Hippocampal formation (tissue), 2 donors: ENCODE measurements at regions not wholly inside any gene's neighbourhood (a gene's known extent, or its start where the extent isn't known, plus 50 kb on each side); places are given as distances from the start of the nearest gene placed in this dataset.

Experiments used
- DNase-seq, 2 donors: peaks; one replicate each; lab custom pipeline; 2025; lab: John Stamatoyannopoulos, UW

DNA sequence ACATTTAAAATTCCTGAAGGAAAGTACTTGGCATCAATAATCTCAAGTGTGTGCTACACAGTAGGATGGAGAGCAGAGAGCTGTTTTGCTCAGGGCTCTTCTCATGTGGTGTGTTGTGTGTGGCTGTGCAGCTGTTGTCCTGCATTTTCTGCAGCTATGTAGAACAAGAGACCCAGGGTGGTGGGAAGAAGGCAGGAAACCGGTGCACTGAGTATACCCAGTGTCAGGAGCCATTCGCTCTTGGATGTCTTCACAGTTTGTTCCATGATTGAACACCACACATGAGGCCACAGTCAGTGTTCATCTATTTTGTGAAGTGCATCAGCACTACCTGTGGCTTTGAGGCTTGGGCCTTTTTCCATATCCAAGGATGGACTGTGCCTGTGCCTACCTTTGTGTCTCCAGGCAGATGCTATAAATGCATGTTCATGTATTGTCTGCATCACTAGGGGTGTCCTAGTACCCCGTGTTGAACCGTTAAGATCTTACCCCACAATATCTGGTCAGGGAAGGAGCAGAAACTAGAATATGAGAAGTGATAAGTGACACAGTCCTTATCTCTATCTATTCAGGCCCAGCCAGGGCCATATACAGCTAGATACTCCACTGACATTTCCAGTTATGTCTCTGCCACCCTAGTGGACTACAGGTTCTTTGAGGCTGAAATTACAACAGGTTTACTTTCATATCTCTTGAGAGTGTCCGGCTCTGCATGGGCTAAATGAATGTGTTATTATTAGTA is 194.3 kb downstream of the NR2F2 start:
- no peak for DNase-seq

DNA sequence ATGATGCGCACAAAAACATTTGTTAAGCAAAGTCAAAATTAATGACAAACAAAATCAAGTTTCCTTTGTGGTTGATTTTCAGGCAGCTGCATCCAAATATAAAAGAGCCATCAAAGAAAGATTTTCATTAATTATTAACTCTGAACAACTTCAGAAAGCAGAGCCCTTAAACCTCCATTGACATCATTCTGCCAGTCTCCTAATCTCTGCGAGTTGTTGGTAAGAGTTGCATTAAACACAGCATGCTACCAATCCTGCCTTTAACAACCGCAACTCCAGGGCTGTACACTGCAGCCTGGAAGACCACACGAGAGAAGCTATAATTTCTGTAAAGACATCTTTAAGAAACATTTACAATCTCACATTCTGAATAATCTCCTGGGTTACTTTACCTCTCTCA is 204.6 kb downstream of the NR2F2 start:
- DNase-seq: no peak

DNA sequence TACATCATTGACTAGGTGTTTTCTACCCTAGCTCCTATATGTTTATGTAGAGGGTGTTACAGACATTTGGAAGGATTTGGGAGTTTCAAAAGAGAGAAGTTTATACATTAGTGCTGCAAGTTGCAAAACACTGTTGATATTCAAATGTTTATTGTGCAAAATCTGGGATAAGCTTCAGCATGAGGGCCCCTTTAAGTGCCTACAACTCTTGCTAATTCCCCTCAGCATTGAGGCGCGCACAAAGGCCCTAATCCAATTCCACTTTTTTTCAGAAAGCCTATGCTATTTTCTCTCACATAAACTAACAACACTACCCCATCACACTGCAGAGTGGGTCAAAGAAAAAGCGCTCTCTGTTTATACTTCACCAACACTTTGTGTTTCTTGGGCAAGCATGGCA is 208.0 kb downstream of the NR2F2 start:
- no peak for DNase-seq

DNA sequence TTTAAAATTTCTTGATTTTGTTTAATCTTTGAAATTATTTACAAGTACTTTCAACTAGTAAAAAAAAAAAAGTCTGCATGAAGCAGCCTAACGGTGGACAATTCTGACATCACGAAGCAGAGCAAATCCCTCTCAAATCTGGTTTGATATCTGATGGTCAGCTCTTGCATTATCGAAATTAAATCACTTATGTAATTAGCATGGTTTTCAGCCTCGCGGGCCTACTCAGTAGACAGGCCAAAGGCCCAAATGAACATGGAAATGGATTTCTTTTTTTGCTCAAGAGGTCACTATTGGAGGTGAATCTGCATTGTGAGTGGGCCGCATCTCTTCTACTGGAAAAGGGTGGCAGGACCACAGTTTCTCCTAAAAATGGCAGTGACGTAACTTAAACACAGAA is 209.8 kb downstream of the NR2F2 start:
- no peak for DNase-seq

DNA sequence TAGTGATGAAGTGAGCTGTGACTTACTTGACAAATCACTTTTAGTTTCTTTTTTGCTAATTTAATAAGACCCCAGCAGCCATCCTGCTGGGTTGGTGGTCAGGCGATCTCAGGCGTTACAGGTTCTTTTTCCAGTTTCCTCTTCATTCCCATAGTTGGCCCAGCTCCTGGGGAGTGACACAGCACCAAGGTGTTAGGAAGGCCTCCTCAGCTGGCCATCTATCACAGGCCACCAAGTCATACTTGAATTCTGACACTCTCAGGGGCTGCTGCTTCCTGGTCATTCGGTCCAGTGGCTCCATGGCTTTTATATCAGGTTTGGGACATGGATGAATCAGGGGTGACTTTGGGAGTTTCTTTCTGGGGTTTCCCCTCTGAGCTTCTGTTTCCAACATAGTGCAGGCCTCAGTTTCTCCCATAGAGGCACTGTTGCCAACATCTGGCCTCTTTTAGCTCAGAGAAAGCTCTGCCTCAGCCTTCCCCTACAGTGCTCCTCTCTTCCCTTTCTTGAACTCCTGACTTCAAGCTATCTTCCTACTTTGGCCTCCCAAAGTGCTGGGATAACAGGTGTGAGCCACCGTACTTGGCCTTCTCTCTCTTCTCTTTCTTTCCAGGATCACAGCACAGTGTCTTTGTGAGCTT is 211.8 kb downstream of the NR2F2 start:
- DNase-seq: no peak

DNA sequence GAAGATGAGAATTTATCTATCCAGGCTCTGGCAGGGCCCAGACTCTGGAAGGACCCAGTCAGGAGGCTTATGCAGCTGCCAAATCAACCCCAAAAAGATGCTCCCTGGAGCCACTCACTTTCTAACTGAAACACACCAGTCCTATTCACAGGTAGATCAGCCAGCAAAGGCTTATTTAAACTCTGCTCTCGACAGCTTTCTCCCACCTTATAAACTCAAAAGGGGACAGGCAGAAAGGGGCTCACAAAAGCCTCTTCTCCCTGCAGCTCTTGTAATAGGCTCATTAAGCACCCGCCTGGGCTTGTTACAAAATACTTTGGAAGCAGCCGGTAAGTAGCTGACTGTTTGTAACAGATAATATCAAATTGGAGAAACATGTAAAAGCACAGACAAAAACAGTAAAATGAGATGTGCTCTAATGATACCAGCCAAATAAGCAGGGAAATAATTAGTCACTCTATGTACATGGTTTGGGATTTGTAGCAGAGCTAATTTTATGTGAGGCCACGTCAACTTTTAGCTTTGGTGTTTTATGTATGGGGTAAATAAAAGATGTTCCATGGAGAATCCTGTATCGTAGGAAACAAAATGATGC is 213.8 kb downstream of the NR2F2 start:
- no peak for DNase-seq

DNA sequence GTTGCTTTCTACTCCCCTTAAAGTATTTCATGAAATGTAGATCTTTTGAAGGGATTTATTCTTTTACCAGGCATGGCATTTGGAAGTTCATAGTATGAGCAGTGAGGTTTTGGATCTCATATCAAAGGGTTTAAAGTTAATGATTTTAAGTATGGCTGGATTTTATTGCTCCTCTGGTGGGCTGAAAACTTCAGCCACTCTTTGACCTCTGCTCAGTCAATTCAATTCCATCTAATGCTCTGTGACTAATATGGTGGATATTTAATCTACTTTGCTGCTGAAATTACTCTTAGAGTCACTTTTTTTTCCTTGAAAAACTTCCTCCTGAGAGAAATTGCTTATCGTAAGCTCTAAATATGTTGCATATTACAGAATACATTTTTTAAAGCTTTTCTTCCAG is 218.6 kb downstream of the NR2F2 start:
- no peak for DNase-seq

DNA sequence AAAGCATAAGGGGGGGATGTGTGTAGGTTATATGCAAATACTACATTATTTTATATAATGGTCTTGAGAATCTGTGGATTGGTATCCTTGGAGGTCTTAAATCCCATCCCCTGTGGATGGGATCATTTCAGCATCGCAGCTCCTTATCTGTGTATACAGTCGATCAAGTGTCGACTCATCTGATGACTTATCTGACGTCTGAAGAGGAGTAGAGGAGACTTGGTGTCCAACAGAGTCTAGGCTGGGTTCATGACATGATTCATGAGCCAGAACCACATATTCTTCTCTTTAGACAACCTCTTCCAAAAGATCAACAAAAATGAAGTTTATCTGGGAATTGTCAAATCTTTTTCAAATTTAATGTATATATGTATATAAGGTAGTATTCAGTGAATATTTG is 220.7 kb downstream of the NR2F2 start:
- DNase-seq: no peak

DNA sequence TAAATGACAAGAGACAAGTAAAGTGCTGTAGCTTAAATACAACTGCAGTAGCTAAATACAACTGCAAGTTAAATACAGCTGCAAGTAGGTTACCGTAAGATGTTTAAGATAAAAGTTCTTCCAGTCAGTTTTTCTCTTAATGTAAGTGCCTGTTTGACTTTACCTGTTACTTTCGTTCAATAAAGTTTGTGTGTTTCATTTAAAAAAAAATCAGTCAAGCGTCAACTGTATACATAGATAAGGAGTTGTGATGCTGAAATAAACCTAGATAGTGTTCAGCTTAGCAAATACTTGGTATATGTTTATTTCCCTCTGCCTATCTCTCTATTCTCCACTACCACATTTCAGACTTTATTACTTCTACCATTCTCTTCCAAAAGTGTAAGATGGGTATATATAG is 221.2 kb downstream of the NR2F2 start:
- DNase-seq: no peak

DNA sequence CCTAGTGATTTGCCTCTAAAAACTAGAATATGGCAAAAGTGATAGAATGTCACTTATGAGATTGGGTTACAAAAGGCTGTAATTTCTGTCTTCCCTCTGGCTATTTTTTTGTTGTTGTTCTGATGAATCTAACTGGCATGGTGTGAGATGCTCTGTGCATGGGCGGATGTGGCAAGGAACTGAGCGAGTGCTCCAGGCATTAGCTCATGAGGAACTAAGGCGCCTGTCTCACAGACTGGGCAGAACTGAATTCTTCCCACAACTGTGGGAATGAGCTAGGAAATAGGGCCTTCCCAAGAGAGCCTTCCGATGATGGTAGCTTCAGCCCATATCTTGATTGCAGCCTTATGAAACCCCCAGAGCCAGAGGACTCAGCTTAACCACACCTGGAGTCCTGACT is 222.5 kb downstream of the NR2F2 start:
- no peak for DNase-seq

DNA sequence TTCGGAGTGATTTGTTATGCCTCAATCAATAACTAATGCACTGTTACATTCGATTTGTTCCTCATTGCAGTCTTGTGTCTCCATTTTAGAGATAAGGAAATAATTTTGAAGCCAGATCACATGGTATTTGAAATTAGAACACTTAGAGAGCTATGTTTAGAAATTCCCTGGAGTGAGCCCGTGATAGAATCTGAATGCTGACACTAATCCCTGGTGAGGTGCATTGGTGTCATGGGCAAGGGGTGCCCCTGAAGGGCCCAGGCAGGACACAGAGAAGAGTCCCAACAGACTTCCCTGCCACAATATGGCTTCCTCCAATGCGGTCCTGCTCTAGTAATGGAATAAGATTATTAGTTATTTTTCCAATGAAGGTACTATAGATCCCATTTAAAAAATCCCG is 223.0 kb downstream of the NR2F2 start:
- no peak for DNase-seq

DNA sequence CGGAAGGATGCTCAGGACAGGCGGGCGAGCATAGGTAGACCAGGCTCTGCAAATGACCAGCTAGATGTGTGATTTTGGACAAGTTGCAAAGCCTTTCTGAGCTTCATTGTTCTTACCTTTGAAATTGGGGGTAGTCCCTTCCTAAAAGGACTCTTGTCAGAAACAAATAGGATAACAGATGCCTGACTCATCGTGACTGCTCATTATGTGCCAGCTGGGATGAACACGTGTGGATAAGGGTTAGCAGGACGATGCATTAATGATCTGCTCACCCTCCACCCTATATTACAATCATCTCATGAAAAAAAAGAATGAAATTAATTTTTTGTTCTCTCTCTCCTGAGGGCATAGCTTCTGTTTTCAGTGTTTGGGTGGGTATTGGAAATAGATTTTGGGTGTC is 223.4 kb downstream of the NR2F2 start:
- no peak for DNase-seq

DNA sequence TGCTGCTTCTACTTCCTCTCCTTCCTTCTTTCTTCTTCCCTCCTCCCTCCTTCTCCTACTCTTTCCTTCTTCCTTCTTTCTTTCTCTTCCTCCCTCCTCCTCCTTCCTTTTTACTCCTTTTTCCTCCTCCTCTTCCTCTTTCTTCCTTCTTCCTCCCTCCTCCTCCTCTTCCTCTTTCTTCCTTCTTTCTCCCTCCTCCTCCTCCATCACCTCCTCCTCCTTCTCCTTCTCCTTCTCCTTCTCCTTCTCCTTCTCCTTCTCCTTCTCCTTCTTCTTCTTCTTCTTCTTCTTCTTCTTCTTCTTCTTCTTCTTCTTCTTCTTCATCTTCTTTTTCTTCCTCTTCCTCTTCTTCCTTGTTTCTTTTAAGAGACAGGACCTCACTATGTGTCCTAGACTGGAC is 224.0 kb downstream of the NR2F2 start:
- no peak for DNase-seq

DNA sequence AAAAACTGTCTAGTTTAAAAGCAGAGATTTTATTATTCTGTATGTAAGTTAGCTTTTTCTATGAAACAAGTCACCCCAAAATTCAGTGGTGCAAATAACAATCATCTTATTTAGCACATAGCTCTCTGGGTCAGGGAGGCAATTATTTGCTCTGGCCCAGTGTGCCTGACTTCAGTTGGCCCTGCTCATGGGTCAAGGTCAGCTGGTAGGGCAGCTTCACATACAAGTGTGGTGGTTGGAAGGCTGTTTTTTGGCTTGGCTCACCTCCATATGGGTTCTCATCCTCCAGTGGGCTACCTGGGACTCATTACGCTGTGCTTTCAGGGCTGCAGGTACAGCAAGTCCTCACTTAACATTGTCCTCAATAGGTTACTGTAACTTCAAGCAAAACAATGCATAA is 228.6 kb downstream of the NR2F2 start:
- DNase-seq: no peak

DNA sequence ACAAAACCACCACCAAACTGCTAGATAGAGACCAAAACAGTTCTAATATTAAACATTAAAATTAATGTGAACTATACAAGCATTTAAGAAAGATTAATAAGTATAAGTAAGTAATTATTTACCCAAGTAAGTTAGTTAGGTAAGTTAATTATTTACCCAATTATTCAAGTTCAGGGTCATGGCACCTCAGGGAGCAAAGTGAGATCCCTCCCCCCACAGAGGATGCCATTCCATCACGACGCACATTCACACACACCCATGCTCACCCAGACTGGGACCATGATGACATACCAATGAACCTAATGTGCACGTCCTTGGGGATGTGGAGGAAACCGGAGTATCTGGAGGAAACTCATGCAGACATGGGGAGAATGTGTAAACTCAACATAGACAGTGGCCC is 229.1 kb downstream of the NR2F2 start:
- no peak for DNase-seq

DNA sequence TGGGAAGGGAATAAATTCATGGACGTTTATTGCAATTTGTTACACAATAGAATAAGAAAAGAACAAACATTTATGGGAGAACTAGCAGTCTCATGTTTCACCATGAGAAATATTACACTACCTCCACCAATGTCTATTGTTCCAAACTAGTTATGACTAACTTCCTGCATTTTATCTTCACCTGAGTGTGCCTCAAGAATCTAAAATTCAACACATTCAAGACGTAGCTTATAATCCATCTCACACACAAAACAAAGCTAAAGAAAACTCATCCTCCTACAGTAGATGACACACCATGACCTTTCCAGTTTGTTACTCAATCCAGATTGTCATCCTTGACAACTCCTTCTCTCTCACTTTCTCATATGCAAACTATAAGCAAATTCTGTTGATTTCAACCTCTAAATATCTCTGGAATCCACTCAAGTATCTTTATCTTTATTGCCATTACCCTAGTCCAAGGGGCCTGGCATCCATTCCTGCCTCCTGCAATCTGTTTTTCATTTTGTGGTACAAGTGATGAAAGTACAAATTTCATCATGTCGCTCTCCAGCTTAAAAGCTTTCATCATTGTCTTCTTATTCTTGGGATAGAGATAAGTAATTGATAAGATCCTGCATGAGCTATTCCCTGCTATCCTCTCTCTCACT is 229.9 kb downstream of the NR2F2 start:
- DNase-seq: no peak

DNA sequence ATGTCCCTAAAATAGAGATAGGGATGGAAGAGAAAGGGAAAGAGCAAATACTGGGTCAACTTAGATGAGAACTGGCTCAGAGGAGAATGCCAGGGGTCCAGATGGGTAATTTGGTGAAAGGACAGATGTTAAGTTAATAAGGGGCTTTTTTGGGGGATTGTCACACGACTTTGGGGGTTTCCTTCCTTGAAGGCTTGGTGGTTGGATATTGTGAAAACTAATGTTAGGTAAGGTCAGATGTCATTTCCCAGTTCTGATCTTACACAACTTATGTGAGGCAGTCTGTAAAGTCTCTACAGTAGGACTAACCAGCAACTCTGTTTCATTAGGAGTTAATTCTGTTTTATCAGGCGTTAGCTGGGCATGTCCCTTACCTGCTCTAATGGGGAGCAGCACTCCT is 231.1 kb downstream of the NR2F2 start:
- DNase-seq: no peak

DNA sequence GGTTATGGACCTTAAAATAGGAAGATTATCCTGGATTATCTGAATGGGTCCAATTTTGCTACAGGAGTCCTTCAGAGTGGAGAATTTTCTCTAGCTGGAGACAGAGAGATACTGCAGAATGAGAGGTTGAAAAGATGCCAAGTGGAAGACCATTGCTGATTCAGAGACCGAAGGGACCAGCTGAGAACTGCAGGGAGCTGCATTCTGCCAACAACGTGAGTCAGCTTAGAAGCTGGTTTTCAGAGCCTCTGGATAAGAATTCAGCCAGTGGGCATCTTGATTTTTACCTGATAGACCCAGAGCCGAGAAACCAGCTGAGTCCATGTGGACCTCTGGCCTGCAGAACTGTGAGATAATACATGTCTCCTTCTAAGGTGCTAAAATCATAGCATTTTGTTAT is 234.0 kb downstream of the NR2F2 start:
- no peak for DNase-seq

DNA sequence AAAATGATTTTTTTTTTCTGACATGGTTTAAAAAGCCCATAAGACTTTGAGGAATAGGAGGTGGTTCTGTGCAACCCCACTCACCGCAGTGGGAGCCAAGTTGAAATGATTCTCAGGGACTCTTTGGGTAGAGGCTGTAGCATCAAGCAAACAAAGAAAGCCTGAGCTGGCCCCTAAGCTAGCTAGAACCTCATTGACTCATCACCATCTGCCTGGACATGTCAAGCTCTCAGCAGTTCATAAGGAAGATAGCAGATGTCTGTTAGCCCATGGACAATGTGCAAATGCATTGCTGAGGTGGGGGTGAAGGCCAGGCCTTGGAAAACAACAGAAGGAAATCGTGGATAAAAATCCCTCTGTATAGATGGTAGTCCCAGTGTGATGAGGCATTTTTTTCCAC is 234.8 kb downstream of the NR2F2 start:
- no peak for DNase-seq

DNA sequence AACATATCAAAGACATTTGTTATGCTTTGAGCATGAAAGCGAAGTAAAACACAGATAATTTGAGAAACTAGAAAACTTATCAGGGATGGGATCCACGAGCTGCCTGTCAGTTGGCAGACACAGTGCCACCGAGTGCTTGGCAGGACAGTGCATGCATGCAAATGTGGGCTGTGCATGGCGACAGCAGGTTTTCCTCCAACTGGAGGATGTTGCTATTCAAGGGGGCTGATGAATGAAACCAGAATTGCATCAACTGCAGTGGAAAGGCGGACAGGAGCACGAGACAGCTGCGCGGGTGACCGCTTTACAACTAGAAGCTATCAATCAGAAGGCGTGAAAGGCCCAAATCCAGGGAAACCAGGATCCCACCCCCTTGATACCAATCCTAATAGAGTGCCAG is 244.3 kb downstream of the NR2F2 start:
- peak in 1 of 2 donors; percentile 2 for DNase-seq

DNA sequence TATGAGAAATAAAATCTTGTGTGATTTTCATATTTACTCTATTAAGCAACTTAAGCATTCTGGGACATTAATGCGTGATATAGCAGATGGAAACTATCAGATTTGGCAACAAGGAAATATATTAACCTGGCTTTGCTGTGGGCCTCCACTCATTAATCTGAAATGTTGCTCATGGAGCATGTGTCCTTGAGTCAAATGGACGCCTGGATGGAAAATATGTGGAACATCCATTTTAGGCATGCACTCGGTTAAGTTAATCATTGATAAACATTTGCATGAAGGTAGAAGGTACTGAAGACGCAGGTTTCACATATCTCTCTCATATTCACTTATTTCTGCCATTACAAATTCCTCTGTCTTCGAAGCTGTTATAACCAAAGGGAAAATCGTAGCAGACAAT is 246.1 kb downstream of the NR2F2 start:
- DNase-seq: no peak

DNA sequence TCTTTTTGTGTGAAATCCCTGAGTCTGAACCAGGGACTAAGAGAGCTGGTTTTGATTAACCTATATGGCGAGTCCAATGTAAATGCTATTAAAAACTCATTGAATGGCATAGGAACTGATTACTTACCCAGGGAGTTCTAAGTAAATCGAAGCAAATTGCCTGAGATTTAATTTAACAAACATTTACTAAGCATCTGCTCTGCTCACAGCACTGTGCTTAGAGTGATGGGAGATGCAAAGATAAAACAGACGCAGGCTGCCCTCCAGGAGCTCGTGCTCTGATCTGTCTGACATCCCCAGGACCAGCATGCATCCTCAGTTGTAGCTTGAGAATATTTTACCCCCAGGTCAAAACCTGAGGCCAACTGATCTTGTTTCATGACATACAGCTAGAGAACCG is 247.9 kb downstream of the NR2F2 start:
- no peak for DNase-seq

DNA sequence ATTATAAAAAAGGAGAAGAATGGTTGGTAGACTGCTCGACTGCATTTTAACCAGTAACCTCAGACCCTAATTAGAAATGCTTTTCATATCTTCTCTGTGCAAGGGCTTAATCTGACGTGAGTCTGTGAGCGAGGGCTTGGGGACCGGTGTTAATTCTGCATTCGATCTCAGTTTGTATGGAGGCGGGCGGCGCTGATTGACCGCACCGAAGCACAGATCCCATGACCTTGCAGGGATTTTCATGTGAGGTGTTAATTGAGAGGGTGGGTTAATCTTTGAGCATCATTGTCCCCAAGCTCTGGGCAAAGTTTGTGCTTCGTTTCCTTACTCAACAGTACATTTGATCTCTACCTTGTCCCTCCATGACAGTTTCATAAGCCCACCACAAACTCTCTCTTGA is 250.9 kb downstream of the NR2F2 start:
- no peak for DNase-seq
